Liver (tissue), 8 donors: ENCODE measurements at regions not wholly inside any gene's neighbourhood (a gene's known extent, or its start where the extent isn't known, plus 50 kb on each side); places are given as distances from the start of the nearest gene placed in this dataset.

Experiments used
- DNase-seq: peaks from one replicate; pipeline ENCODE4 v3.0.0-alpha.2; 2017; ENCODE audit warnings: low spot score
- H3K27ac ChIP-seq, 2 donors: one replicate each; pipeline ENCODE4 v1.7.0; 2013; ENCODE audit warnings: inconsistent platforms in 2 of 2, low read length in 2 of 2, control low read depth in 1 of 2, low read depth in 1 of 2, mild to moderate bottlenecking in 1 of 2
- H3K27me3 ChIP-seq, 4 donors: one replicate each; pipeline versions ENCODE4 v1.6.1 to v1.7.0; 2013; ENCODE audit warnings: low read length in 3 of 4, inconsistent platforms in 1 of 4, mild to moderate bottlenecking in 1 of 4, moderate library complexity in 1 of 4; ENCODE audit not compliant: control insufficient read depth in 4 of 4, insufficient read depth in 4 of 4
- H3K36me3 ChIP-seq, 4 donors: one replicate each; pipeline versions ENCODE4 v1.6.1 to v1.7.0; 2013; ENCODE audit warnings: low read length in 3 of 4, mild to moderate bottlenecking in 3 of 4, low read depth in 1 of 4, moderate library complexity in 1 of 4; ENCODE audit not compliant: control insufficient read depth in 4 of 4, insufficient read depth in 3 of 4
- H3K4me1 ChIP-seq, 4 donors: one replicate each; pipeline versions ENCODE4 v1.6.1 to v1.7.0; 2013; ENCODE audit warnings: low read length in 3 of 4, mild to moderate bottlenecking in 3 of 4, moderate library complexity in 1 of 4; ENCODE audit not compliant: control insufficient read depth in 4 of 4, insufficient read depth in 4 of 4
- H3K4me3 ChIP-seq, 3 donors: one replicate each; pipeline versions ENCODE4 v1.6.1 to v1.7.0; 2013; ENCODE audit warnings: low read length in 3 of 3, control low read depth in 1 of 3, low read depth in 1 of 3, mild to moderate bottlenecking in 1 of 3
- H3K9ac ChIP-seq, 2 donors: one replicate each; pipeline ENCODE4 v1.7.0; 2013; ENCODE audit warnings: low read length in 2 of 2, mild to moderate bottlenecking in 2 of 2, moderate library complexity in 2 of 2, control low read depth in 1 of 2, low read depth in 1 of 2
- H3K9me3 ChIP-seq, 4 donors: one replicate each; pipeline versions ENCODE4 v1.6.1 to v1.7.0; 2013; ENCODE audit warnings: low read length in 3 of 4; ENCODE audit not compliant: control insufficient read depth in 4 of 4
- EGR1 ChIP-seq, 2 donors: IDR thresholded peaks; 2 replicates each; pipeline ENCODE4 v1.6.1; 2016 to 2018; ENCODE audit warnings: antibody characterized with exemption in 2 of 2, low read depth in 2 of 2
- FOXA2 ChIP-seq: IDR thresholded peaks from 2 replicates; pipeline ENCODE4 v1.6.1; 2016; ENCODE audit warnings: antibody characterized with exemption
- GABPA ChIP-seq, 2 donors: IDR thresholded peaks in 1 of 2; conservative IDR thresholded peaks in 1 of 2; 2 replicates each; pipeline ENCODE4 v1.6.1; 2016; ENCODE audit warnings: antibody characterized with exemption in 2 of 2, mild to moderate bottlenecking in 1 of 2, moderate library complexity in 1 of 2
- HNF4A ChIP-seq, 2 donors: conservative IDR thresholded peaks; 2 replicates each; pipeline ENCODE4 v1.6.1; 2016; ENCODE audit warnings: antibody characterized with exemption in 2 of 2, mild to moderate bottlenecking in 2 of 2
- HNF4G ChIP-seq: IDR thresholded peaks from 2 replicates; pipeline ENCODE4 v1.6.1; 2016; ENCODE audit warnings: antibody characterized with exemption
- JUND ChIP-seq, 2 donors: IDR thresholded peaks; 2 replicates each; pipeline ENCODE4 v1.6.1; 2016; ENCODE audit warnings: antibody characterized with exemption in 2 of 2
- NR2F2 ChIP-seq: IDR thresholded peaks from 2 replicates; pipeline ENCODE4 v1.6.1; 2016; ENCODE audit warnings: antibody characterized with exemption
- RAD21 ChIP-seq, 2 donors: IDR thresholded peaks; 2 replicates each; pipeline ENCODE4 v1.6.1; 2016; ENCODE audit warnings: antibody characterized with exemption in 2 of 2, mild to moderate bottlenecking in 2 of 2
- RXRA ChIP-seq, 2 donors: IDR thresholded peaks; 2 replicates each; pipeline ENCODE4 v1.6.1; 2017 to 2018; ENCODE audit warnings: antibody characterized with exemption in 2 of 2, mild to moderate bottlenecking in 1 of 2
- SP1 ChIP-seq: IDR thresholded peaks from 2 replicates; pipeline ENCODE4 v1.6.1; 2018; ENCODE audit warnings: antibody characterized with exemption, mild to moderate bottlenecking
- TAF1 ChIP-seq: conservative IDR thresholded peaks from 2 replicates; pipeline ENCODE4 v1.6.1; 2016; ENCODE audit warnings: antibody characterized with exemption, mild to moderate bottlenecking
- YY1 ChIP-seq: IDR thresholded peaks from 2 replicates; pipeline ENCODE4 v1.6.1; 2016; ENCODE audit warnings: antibody characterized with exemption, mild to moderate bottlenecking
- WGBS: extraction: QIAGEN DNeasy Blood & Tissue Kit; methylation state at CpG from one replicate; pipeline ENCODE4 v1.1.7; 2013; 5-methylcytosine and 5-hydroxymethylcytosine counted together
- TF ChIP-seq, protein P1 (sequence below): IDR thresholded peaks from 2 replicates; pipeline ENCODE4 v1.6.1; 2016; ENCODE audit warnings: antibody characterized with exemption
- TF ChIP-seq, protein P2 (sequence below): IDR thresholded peaks from 2 replicates; pipeline ENCODE4 v1.6.1; 2016; ENCODE audit warnings: antibody characterized with exemption
- TF ChIP-seq, protein P3 (sequence below): IDR thresholded peaks from 2 replicates; pipeline ENCODE4 v1.6.1; 2016; ENCODE audit warnings: antibody characterized with exemption
- TF ChIP-seq, protein P4 (sequence below): fragments of 150-350 bp; IDR thresholded peaks from 2 replicates; pipeline ENCODE4 v1.5.1; 2017; ENCODE audit warnings: improper control_type of control experiment, low read depth, low read length; ENCODE audit not compliant: missing input control
- TF ChIP-seq, protein P5 (sequence below): IDR thresholded peaks from 2 replicates; pipeline ENCODE4 v1.6.1; 2016; ENCODE audit warnings: antibody characterized with exemption, mild to moderate bottlenecking
- donor health status: healthy.
- donor health status: healthy.
- donor health status: healthy.
- donor health status: healthy.
- donor health status: healthy.

DNA sequence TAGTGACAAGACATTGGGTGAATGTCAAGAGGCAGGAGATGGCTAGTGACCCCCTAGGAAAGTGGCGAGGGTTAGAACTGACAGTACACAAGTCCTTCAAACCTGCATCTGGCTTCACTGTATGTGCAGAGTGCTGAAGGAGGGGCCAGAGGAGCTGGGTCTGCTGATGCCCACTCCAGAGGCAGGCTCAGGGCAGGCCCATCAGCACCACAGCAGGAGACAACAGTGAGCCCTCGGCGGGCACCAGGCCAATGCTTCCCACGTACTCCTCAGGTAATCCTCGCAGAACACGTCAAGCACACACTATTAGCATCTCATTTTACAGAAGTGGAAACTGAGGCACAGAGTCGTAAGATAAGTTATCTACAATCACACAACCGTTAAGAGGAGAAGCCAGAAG lies 76.1 kb upstream of the SH3PXD2B start:
- 94% methylated on average over 8 of the region's 8 CpGs for WGBS
- no peak for DNase-seq

DNA sequence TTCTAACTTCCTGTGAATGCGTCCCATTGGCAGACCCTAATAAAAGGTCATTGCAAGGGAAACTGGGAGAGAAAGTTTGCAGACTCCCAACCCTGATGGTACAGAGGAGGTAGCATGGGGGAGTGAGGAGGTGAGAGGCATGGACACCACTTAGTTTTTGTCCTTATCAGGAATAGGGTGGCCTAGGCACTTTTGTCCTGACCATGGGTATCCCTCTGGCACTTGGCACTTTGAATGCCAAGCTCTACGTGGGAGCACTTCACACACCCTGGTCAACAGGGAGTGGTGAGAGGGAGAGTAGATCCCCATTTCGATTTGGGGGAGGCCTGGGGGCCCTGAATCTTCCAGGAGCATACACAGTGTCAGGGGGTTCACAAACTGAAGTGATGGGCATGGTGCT lies 75.6 kb upstream of the SH3PXD2B start:
- no peak overlapping the region for H3K9ac ChIP-seq
- H3K4me3 ChIP-seq: no peak overlapping the region
- H3K27ac ChIP-seq: no peak overlapping the region
- TF ChIP-seq YY1 (no peak), SP1 (no peak), JUND (IDR thresholded peaks at IDR 0.05) (no peak), GABPA (IDR thresholded peaks at IDR 0.05 in 1 of 2, conservative IDR thresholded peaks at IDR 0.05 in 1 of 2) (no peak), RXRA (IDR thresholded peaks at IDR 0.05) (no peak), NR2F2 (no peak), HNF4G (no peak), FOXA2 (no peak), TAF1 (no peak), RAD21 (IDR thresholded peaks at IDR 0.05) (no peak), HNF4A (conservative IDR thresholded peaks at IDR 0.05) (no peak), EGR1 (IDR thresholded peaks at IDR 0.05; ENCODE audit: low read depth in 2 of 2) (no peak)
- TF ChIP-seq, protein P1, sequence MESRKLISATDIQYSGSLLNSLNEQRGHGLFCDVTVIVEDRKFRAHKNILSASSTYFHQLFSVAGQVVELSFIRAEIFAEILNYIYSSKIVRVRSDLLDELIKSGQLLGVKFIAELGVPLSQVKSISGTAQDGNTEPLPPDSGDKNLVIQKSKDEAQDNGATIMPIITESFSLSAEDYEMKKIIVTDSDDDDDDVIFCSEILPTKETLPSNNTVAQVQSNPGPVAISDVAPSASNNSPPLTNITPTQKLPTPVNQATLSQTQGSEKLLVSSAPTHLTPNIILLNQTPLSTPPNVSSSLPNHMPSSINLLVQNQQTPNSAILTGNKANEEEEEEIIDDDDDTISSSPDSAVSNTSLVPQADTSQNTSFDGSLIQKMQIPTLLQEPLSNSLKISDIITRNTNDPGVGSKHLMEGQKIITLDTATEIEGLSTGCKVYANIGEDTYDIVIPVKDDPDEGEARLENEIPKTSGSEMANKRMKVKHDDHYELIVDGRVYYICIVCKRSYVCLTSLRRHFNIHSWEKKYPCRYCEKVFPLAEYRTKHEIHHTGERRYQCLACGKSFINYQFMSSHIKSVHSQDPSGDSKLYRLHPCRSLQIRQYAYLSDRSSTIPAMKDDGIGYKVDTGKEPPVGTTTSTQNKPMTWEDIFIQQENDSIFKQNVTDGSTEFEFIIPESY: no peak
- TF ChIP-seq, protein P2, sequence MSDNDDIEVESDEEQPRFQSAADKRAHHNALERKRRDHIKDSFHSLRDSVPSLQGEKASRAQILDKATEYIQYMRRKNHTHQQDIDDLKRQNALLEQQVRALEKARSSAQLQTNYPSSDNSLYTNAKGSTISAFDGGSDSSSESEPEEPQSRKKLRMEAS: no peak
- TF ChIP-seq, protein P3, sequence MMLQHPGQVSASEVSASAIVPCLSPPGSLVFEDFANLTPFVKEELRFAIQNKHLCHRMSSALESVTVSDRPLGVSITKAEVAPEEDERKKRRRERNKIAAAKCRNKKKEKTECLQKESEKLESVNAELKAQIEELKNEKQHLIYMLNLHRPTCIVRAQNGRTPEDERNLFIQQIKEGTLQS: no peak
- TF ChIP-seq, protein P4, sequence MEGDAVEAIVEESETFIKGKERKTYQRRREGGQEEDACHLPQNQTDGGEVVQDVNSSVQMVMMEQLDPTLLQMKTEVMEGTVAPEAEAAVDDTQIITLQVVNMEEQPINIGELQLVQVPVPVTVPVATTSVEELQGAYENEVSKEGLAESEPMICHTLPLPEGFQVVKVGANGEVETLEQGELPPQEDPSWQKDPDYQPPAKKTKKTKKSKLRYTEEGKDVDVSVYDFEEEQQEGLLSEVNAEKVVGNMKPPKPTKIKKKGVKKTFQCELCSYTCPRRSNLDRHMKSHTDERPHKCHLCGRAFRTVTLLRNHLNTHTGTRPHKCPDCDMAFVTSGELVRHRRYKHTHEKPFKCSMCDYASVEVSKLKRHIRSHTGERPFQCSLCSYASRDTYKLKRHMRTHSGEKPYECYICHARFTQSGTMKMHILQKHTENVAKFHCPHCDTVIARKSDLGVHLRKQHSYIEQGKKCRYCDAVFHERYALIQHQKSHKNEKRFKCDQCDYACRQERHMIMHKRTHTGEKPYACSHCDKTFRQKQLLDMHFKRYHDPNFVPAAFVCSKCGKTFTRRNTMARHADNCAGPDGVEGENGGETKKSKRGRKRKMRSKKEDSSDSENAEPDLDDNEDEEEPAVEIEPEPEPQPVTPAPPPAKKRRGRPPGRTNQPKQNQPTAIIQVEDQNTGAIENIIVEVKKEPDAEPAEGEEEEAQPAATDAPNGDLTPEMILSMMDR: no peak
- TF ChIP-seq, protein P5, sequence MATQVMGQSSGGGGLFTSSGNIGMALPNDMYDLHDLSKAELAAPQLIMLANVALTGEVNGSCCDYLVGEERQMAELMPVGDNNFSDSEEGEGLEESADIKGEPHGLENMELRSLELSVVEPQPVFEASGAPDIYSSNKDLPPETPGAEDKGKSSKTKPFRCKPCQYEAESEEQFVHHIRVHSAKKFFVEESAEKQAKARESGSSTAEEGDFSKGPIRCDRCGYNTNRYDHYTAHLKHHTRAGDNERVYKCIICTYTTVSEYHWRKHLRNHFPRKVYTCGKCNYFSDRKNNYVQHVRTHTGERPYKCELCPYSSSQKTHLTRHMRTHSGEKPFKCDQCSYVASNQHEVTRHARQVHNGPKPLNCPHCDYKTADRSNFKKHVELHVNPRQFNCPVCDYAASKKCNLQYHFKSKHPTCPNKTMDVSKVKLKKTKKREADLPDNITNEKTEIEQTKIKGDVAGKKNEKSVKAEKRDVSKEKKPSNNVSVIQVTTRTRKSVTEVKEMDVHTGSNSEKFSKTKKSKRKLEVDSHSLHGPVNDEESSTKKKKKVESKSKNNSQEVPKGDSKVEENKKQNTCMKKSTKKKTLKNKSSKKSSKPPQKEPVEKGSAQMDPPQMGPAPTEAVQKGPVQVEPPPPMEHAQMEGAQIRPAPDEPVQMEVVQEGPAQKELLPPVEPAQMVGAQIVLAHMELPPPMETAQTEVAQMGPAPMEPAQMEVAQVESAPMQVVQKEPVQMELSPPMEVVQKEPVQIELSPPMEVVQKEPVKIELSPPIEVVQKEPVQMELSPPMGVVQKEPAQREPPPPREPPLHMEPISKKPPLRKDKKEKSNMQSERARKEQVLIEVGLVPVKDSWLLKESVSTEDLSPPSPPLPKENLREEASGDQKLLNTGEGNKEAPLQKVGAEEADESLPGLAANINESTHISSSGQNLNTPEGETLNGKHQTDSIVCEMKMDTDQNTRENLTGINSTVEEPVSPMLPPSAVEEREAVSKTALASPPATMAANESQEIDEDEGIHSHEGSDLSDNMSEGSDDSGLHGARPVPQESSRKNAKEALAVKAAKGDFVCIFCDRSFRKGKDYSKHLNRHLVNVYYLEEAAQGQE: no peak
- peaks cover 5 to 12% (median 7%) of the 10 kb centered on the region in 4 donors for H3K4me1 ChIP-seq
- no peak for DNase-seq
- H3K27me3 ChIP-seq: no peaks in the 10 kb centered on the region
- 71% methylated on average over 3 of the region's 3 CpGs for WGBS
- no peaks in the 10 kb centered on the region for H3K9me3 ChIP-seq
- no peaks in the 10 kb centered on the region for H3K36me3 ChIP-seq

More for the DNA sequence above, 76.1 kb upstream of the SH3PXD2B start:
- H3K4me1 ChIP-seq: peaks cover 5 to 12% (median 7%) of the 10 kb centered on the region in 4 donors
- no peaks in the 10 kb centered on the region for H3K9me3 ChIP-seq
- no peaks in the 10 kb centered on the region for H3K27me3 ChIP-seq
- TF ChIP-seq NR2F2 (no peak), RXRA (IDR thresholded peaks at IDR 0.05) (no peak)
- TF ChIP-seq, protein P4: no peak
- no peak overlapping the region for H3K4me3 ChIP-seq
- H3K36me3 ChIP-seq: no peaks in the 10 kb centered on the region
- H3K27ac ChIP-seq: no peak overlapping the region
- H3K9ac ChIP-seq: no peak overlapping the region
